Endothelial cell of umbilical vein (primary cell): ENCODE measurements at regions not wholly inside any gene's neighbourhood (a gene's known extent, or its start where the extent isn't known, plus 50 kb on each side); places are given as distances from the start of the nearest gene placed in this dataset.

Experiments used
- BruUV-seq: library from RNA; stranded (reverse); fragments of 400-500 nt; replicated peaks from 2 replicates; lab custom pipeline; 2021; lab: Mats Ljungman, UMichigan
- CTCF ChIA-PET: fragments of 300-600, 350-600 bp; sonication (Branson Sonifier 250); formaldehyde crosslinking; loops from one replicate; lab custom pipeline; 2021; ENCODE audit warnings: antibody characterized with exemption, inconsistent platforms; lab: Charles Lee
- POLR2A ChIA-PET: fragments of 300-600, 350-600 bp; sonication (Branson Sonifier 250); formaldehyde crosslinking; loops from one replicate; lab custom pipeline; 2021; ENCODE audit warnings: antibody characterized with exemption, inconsistent platforms; lab: Charles Lee
- DNase-seq: peaks from one replicate; pipeline ENCODE4 v3.0.0-alpha.2; 2011; ENCODE audit warnings: low read depth, low spot score
- FAIRE-seq: peaks from 2 replicates; lab custom pipeline; 2011; peaks lifted over from hg19 to GRCh38; lab: Jason Lieb, UNC
- H2AFZ ChIP-seq: 2 replicates; pipeline ENCODE4 v1.6.0; 2012; ENCODE audit warnings: low read depth, low read length, control low read depth, inconsistent platforms
- H3K27ac ChIP-seq: 2 replicates; pipeline ENCODE4 v1.5.1; 2011; ENCODE audit warnings: low read depth, mild to moderate bottlenecking, control low read depth, low read length, moderate library complexity; ENCODE audit not compliant: insufficient read depth
- H3K27me3 ChIP-seq, 2 experiments: 2 replicates each; pipeline versions ENCODE4 v1.6.0 to v1.6.1; 2011; ENCODE audit warnings: low read length in 2 of 2, mixed read lengths in 1 of 2; ENCODE audit not compliant: control insufficient read depth in 2 of 2, insufficient read depth in 2 of 2
- H3K36me3 ChIP-seq, 2 experiments: 2 replicates in 1 of 2; 3 replicates in 1 of 2; pipeline ENCODE4 v1.5.1; 2011; ENCODE audit warnings: low read length in 2 of 2, mild to moderate bottlenecking in 1 of 2, moderate library complexity in 1 of 2; ENCODE audit not compliant: control insufficient read depth in 2 of 2, insufficient read depth in 2 of 2; ENCODE audit errors: extremely low read depth in 1 of 2
- H3K4me1 ChIP-seq: 3 replicates; pipeline ENCODE4 v1.5.1; 2011; ENCODE audit warnings: mild to moderate bottlenecking, low read length; ENCODE audit not compliant: control insufficient read depth, insufficient read depth; ENCODE audit errors: extremely low read depth
- H3K4me2 ChIP-seq: 2 replicates; pipeline ENCODE4 v1.6.1; 2011; ENCODE audit warnings: low read length, control low read depth, mixed read lengths; ENCODE audit not compliant: insufficient read depth
- H3K4me3 ChIP-seq, 3 experiments: fragments of 200-600 bp in 1 of 3; sonication (generic), shearing (Covaris generic) in 1 of 3; replicated peaks in 1 of 3; 2 replicates each; pipeline ENCODE4 v1.5.1; 2011 to 2016; ENCODE audit warnings: control low read depth in 3 of 3, low read length in 3 of 3, mild to moderate bottlenecking in 2 of 3, inconsistent platforms in 1 of 3, low read depth in 1 of 3, moderate library complexity in 1 of 3; ENCODE audit not compliant: insufficient read depth in 1 of 3
- H3K79me2 ChIP-seq: 2 replicates; pipeline ENCODE4 v1.6.0; 2012; ENCODE audit warnings: low read length, inconsistent platforms; ENCODE audit not compliant: control insufficient read depth, insufficient read depth
- H3K9ac ChIP-seq: replicated peaks from 2 replicates; pipeline ENCODE3; 2011; ENCODE audit warnings: low read length, control low read depth; ENCODE audit not compliant: insufficient read depth; ENCODE audit errors: extremely low read depth
- H3K9me1 ChIP-seq: replicated peaks from 3 replicates; pipeline ENCODE4 v1.6.0; 2011; ENCODE audit warnings: mild to moderate bottlenecking, low read length; ENCODE audit not compliant: control insufficient read depth, insufficient read depth; ENCODE audit errors: extremely low read depth
- H3K9me3 ChIP-seq: replicated peaks from 2 replicates; pipeline ENCODE4 v1.5.1; 2012; ENCODE audit warnings: low read length, inconsistent platforms; ENCODE audit not compliant: control insufficient read depth, insufficient read depth
- H4K20me1 ChIP-seq: replicated peaks from 2 replicates; pipeline ENCODE3; 2011; ENCODE audit warnings: mild to moderate bottlenecking, low read length; ENCODE audit not compliant: control insufficient read depth, insufficient read depth; ENCODE audit errors: extremely low read depth
- EZH2 ChIP-seq: IDR thresholded peaks from 2 replicates; pipeline ENCODE4 v1.6.1; 2012; ENCODE audit warnings: borderline replicate concordance, low read depth, mild to moderate bottlenecking, moderate library complexity, low read length, inconsistent platforms; ENCODE audit not compliant: severe bottlenecking
- FOS ChIP-seq: IDR thresholded peaks from 2 replicates; pipeline ENCODE4 v1.6.1; 2011; ENCODE audit warnings: mild to moderate bottlenecking, low read length, moderate library complexity, borderline replicate concordance; ENCODE audit not compliant: insufficient read depth
- GATA2 ChIP-seq: IDR thresholded peaks from 2 replicates; pipeline ENCODE4 v1.7.0; 2011; ENCODE audit warnings: low read depth, mild to moderate bottlenecking, moderate library complexity, mixed read lengths, low read length; ENCODE audit not compliant: insufficient read length, insufficient read depth
- JUN ChIP-seq: IDR thresholded peaks from 2 replicates; pipeline ENCODE4 v1.6.1; 2011; ENCODE audit warnings: borderline replicate concordance, low read depth; ENCODE audit not compliant: insufficient read length, insufficient read depth
- MYC ChIP-seq: IDR thresholded peaks from one replicate; pipeline ENCODE4 v1.6.1; 2011; ENCODE audit warnings: mild to moderate bottlenecking, low read depth, low read length
- POLR2A ChIP-seq: IDR thresholded peaks from 2 replicates; pipeline ENCODE4 v1.6.1; 2012; ENCODE audit warnings: low read depth, mild to moderate bottlenecking, control low read depth, low read length
- POLR2AphosphoS5 ChIP-seq: IDR thresholded peaks from 2 replicates; pipeline ENCODE4 v1.6.1; 2012; ENCODE audit warnings: low read depth, mild to moderate bottlenecking, control low read depth, low read length, moderate library complexity; ENCODE audit not compliant: insufficient read depth
- dilution Hi-C: fragments of 300-500 bp; cut with MboI; formaldehyde crosslinking; loops from one replicate; pipeline ENCODE4 v1.15.0; 2019; ENCODE audit warnings: low sequenced_read_pairs; ENCODE audit not compliant: extremely low pct_ligation_motif_present
- intact Hi-C: fragments of 100-400 bp; cut with micrococcal nuclease; formaldehyde crosslinking; loops from one replicate; pipeline ENCODE4 v1.10.0; 2022
- TF ChIP-seq, protein P1 (sequence below), 2 donors: IDR thresholded peaks; 1 replicate in 1 of 2; 2 replicates in 1 of 2; pipeline ENCODE4 v1.5.1; 2011; ENCODE audit warnings: low read length in 2 of 2, mild to moderate bottlenecking in 2 of 2, moderate library complexity in 2 of 2, control low read depth in 1 of 2, inconsistent platforms in 1 of 2, low read depth in 1 of 2; ENCODE audit not compliant: insufficient read depth in 1 of 2; ENCODE audit errors: extremely low read depth in 1 of 2
- TF ChIP-seq, protein P2 (sequence below): IDR thresholded peaks from 2 replicates; pipeline ENCODE4 v1.6.1; 2011; ENCODE audit not compliant: insufficient read depth, insufficient read length

DNA sequence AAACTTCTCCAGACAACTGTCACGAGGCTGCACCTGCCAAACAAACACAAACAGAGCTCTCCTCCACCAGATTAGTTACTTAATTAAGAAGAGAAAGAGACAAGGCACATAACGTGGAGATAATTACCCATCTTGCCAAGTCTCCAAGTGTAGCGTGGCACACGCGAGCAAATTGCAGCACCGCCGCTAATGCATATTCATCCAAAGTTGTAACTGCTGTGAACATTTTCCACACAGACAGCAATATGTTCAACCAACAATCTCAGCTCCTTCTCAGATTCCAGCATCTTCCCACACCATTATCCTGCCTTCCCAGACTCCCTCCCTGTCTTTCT is 309.6 kb upstream of the TLE3 start:
- H3K36me3 ChIP-seq = no peaks in the 10 kb centered on the region
- H3K9me1 ChIP-seq = no peaks in the 10 kb centered on the region
- no peak overlapping the region for H3K4me3 ChIP-seq
- TF ChIP-seq, protein P1, sequence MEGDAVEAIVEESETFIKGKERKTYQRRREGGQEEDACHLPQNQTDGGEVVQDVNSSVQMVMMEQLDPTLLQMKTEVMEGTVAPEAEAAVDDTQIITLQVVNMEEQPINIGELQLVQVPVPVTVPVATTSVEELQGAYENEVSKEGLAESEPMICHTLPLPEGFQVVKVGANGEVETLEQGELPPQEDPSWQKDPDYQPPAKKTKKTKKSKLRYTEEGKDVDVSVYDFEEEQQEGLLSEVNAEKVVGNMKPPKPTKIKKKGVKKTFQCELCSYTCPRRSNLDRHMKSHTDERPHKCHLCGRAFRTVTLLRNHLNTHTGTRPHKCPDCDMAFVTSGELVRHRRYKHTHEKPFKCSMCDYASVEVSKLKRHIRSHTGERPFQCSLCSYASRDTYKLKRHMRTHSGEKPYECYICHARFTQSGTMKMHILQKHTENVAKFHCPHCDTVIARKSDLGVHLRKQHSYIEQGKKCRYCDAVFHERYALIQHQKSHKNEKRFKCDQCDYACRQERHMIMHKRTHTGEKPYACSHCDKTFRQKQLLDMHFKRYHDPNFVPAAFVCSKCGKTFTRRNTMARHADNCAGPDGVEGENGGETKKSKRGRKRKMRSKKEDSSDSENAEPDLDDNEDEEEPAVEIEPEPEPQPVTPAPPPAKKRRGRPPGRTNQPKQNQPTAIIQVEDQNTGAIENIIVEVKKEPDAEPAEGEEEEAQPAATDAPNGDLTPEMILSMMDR (IDR thresholded peaks at IDR 0.05; ENCODE audit: extremely low read depth in 1 of 2, insufficient read depth in 1 of 2, low read depth in 1 of 2, low read length in 2 of 2) = no peak
- TF ChIP-seq POLR2A (no peak), FOS (no peak), EZH2 (no peak), MYC (no peak), POLR2AphosphoS5 (no peak), GATA2 (no peak), JUN (no peak)
- TF ChIP-seq, protein P2, sequence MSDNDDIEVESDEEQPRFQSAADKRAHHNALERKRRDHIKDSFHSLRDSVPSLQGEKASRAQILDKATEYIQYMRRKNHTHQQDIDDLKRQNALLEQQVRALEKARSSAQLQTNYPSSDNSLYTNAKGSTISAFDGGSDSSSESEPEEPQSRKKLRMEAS = no peak
- no peaks in the 10 kb centered on the region for H3K4me1 ChIP-seq
- no peak overlapping the region for H3K9ac ChIP-seq
- BruUV-seq = no TSS peak
- H3K79me2 ChIP-seq = no peaks in the 10 kb centered on the region
- H4K20me1 ChIP-seq = no peaks in the 10 kb centered on the region
- CTCF ChIA-PET = no interaction called here
- no peaks in the 10 kb centered on the region for H3K9me3 ChIP-seq
- no peak overlapping the region for H3K27ac ChIP-seq
- no peak for DNase-seq
- dilution Hi-C loops = no loop called here
- intact Hi-C loops = no loop called here
- H2AFZ ChIP-seq = no peak overlapping the region
- no peaks in the 10 kb centered on the region for H3K27me3 ChIP-seq
- FAIRE-seq = no peak
- H3K4me2 ChIP-seq = no peak overlapping the region
- POLR2A ChIA-PET = no interaction called here
